ENCODE measurements at regions not wholly inside any gene's neighbourhood (a gene's known extent, or its start where the extent isn't known, plus 50 kb on each side); places are given as distances from the start of the nearest gene placed in this dataset.

DNA sequence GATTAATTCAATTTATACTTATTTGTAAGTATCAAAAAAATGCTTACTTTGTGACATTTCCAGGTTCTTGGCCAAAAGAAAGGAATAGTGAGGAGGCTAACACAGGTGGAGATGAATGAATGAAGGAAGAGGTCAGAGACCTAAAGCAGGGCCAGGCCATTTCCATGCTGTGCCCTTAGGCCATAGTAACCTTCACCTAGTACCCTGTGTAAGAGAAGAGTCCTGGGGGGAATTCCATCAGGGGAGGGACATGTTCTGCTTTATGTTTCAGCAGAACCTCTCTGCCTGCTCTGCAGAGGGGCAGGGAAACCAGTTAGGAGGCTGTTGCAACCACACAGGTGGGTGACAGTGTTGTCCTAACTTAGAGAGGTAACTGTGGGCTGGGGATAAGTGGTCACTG is 204.2 kb upstream of the CDH20 start:
- no peak for DNase-seq (ENCODE audit: low read depth in 6 of 9, low spot score in 9 of 9)
- Histone ChIP-seq H3K4me3 (ENCODE audit: low read length in 2 of 2) (no peak overlapping the region), H3K36me3 (ENCODE audit: control insufficient read depth in 2 of 2, insufficient read depth in 2 of 2, low read length in 1 of 2) (no peaks in the 10 kb centered on the region), H3K4me1 (ENCODE audit: control insufficient read depth in 2 of 2, insufficient read depth in 2 of 2, low read length in 2 of 2) (no peaks in the 10 kb centered on the region), H3K27me3 (ENCODE audit: control insufficient read depth in 2 of 2, insufficient read depth in 1 of 2, low read length in 1 of 2) (no peaks in the 10 kb centered on the region), H3K27ac (ENCODE audit: low read depth in 1 of 2, low read length in 1 of 2) (no peak overlapping the region), H3K9me3 (ENCODE audit: control insufficient read depth in 2 of 2, insufficient read depth in 1 of 2, low read length in 1 of 2) (no peaks in the 10 kb centered on the region)

- no peaks in the 10 kb centered on the region for H3K36me3 ChIP-seq (ENCODE audit: control insufficient read depth in 2 of 2, insufficient read depth in 2 of 2, low read length in 1 of 2)
- H3K4me3 ChIP-seq (ENCODE audit: low read length in 2 of 2) = no peak overlapping the region
- no peaks in the 10 kb centered on the region for H3K4me1 ChIP-seq (ENCODE audit: control insufficient read depth in 2 of 2, insufficient read depth in 2 of 2, low read length in 2 of 2)
- no peak overlapping the region for H3K27ac ChIP-seq (ENCODE audit: low read depth in 1 of 2, low read length in 1 of 2)
- no peak for DNase-seq (ENCODE audit: low read depth in 6 of 9, low spot score in 9 of 9)
- WGBS = 95% methylated on average over 2 of the region's 2 CpGs
- no peaks in the 10 kb centered on the region for H3K9me3 ChIP-seq (ENCODE audit: control insufficient read depth in 2 of 2, insufficient read depth in 1 of 2, low read length in 1 of 2)
- no peaks in the 10 kb centered on the region for H3K27me3 ChIP-seq (ENCODE audit: control insufficient read depth in 2 of 2, insufficient read depth in 1 of 2, low read length in 1 of 2)
Measured at GRCh38 chr18:61132031-61132430, 201.2 kb upstream of the CDH20 start.

DNA sequence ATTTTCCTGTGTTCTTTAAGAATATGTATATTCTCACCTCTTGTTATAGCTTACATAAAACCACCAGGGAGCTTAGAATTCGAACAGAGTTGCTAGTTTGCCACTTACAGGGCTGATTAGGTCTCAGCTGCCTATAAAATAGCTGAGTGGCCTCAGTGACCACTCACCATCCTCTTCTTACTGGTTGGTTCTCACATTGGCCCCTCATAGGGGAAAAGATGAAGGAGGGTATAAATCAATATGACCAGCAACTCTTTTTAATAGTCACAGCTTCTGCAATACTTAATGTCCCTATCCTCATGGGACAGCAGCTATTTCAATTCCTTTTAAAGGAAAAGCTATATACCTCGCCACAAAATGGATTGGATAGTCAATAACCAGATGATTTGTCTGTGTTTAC is 199.4 kb upstream of the CDH20 start:
- no peaks in the 10 kb centered on the region for H3K27me3 ChIP-seq (ENCODE audit: control insufficient read depth in 2 of 2, insufficient read depth in 1 of 2, low read length in 1 of 2)
- H3K36me3 ChIP-seq (ENCODE audit: control insufficient read depth in 2 of 2, insufficient read depth in 2 of 2, low read length in 1 of 2) = no peaks in the 10 kb centered on the region
- WGBS = 62% methylated on average over 2 of the region's 2 CpGs
- no peaks in the 10 kb centered on the region for H3K4me1 ChIP-seq (ENCODE audit: control insufficient read depth in 2 of 2, insufficient read depth in 2 of 2, low read length in 2 of 2)
- no peaks in the 10 kb centered on the region for H3K9me3 ChIP-seq (ENCODE audit: control insufficient read depth in 2 of 2, insufficient read depth in 1 of 2, low read length in 1 of 2)
- DNase-seq (ENCODE audit: low read depth in 6 of 9, low spot score in 9 of 9) = no peak
- H3K27ac ChIP-seq (ENCODE audit: low read depth in 1 of 2, low read length in 1 of 2) = no peak overlapping the region
- H3K4me3 ChIP-seq (ENCODE audit: low read length in 2 of 2) = no peak overlapping the region

GRCh38 chr18:61136711-61137251 is 196.4 kb upstream of the CDH20 start:
- H3K27ac ChIP-seq (ENCODE audit: low read depth in 1 of 2, low read length in 1 of 2) = no peak overlapping the region
- no peaks in the 10 kb centered on the region for H3K27me3 ChIP-seq (ENCODE audit: control insufficient read depth in 2 of 2, insufficient read depth in 1 of 2, low read length in 1 of 2)
- DNase-seq (ENCODE audit: low read depth in 6 of 9, low spot score in 9 of 9) = no peak
- H3K4me3 ChIP-seq (ENCODE audit: low read length in 2 of 2) = no peak overlapping the region
- H3K36me3 ChIP-seq (ENCODE audit: control insufficient read depth in 2 of 2, insufficient read depth in 2 of 2, low read length in 1 of 2) = no peaks in the 10 kb centered on the region
- H3K4me1 ChIP-seq (ENCODE audit: control insufficient read depth in 2 of 2, insufficient read depth in 2 of 2, low read length in 2 of 2) = no peaks in the 10 kb centered on the region
- H3K9me3 ChIP-seq (ENCODE audit: control insufficient read depth in 2 of 2, insufficient read depth in 1 of 2, low read length in 1 of 2) = no peaks in the 10 kb centered on the region
- WGBS = 79% methylated on average over 2 of the region's 2 CpGs

DNA sequence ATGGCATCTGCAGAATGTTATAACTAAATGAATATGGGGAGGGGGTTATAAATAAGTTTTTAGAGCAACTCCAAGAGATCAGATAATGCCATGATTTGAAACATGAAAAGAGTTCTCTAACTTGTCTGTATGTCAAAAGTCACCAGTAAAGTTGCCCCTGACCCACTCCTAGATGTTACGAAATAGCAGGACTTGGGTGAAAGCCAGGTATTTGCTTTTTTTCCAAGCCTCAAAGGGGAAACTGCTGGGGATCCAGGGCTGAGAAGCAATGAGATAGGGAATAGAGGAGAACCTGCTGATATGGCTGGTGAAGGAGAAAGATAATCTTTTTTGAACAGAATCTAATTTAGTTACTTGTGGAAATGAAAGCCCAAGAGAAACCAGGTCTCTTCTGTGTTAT is 191.5 kb upstream of the CDH20 start:
- Histone ChIP-seq H3K4me3 (ENCODE audit: low read length in 2 of 2) (no peak overlapping the region), H3K27me3 (ENCODE audit: control insufficient read depth in 2 of 2, insufficient read depth in 1 of 2, low read length in 1 of 2) (no peaks in the 10 kb centered on the region), H3K9me3 (ENCODE audit: control insufficient read depth in 2 of 2, insufficient read depth in 1 of 2, low read length in 1 of 2) (no peaks in the 10 kb centered on the region), H3K27ac (ENCODE audit: low read depth in 1 of 2, low read length in 1 of 2) (no peak overlapping the region), H3K36me3 (ENCODE audit: control insufficient read depth in 2 of 2, insufficient read depth in 2 of 2, low read length in 1 of 2) (no peaks in the 10 kb centered on the region), H3K4me1 (ENCODE audit: control insufficient read depth in 2 of 2, insufficient read depth in 2 of 2, low read length in 2 of 2) (no peaks in the 10 kb centered on the region)
- WGBS = 87% methylated on average over 1 of the region's 1 CpG
- no peak for DNase-seq (ENCODE audit: low read depth in 6 of 9, low spot score in 9 of 9)

DNA sequence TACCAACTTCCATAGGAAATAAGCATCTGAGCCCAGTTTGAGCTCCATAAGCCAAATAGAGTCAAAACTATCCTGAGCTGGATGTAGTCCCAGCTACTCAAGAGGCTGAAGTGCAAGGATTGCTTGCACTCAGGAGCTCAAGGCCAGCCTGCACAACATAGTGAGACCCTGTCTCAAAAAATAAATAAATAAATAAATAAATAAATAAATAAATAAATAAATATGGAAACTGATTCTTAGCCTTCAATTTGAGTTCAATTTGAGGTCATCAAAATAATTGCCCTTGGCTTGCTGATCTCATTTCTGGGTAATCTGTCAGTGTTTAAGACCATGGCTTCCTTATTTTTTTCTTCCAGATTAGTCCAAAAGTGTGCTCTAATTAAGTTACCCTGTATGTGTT is 184.9 kb upstream of the CDH20 start:
- Histone ChIP-seq H3K36me3 (ENCODE audit: control insufficient read depth in 2 of 2, insufficient read depth in 2 of 2, low read length in 1 of 2) (no peaks in the 10 kb centered on the region), H3K9me3 (ENCODE audit: control insufficient read depth in 2 of 2, insufficient read depth in 1 of 2, low read length in 1 of 2) (no peaks in the 10 kb centered on the region), H3K27me3 (ENCODE audit: control insufficient read depth in 2 of 2, insufficient read depth in 1 of 2, low read length in 1 of 2) (no peaks in the 10 kb centered on the region), H3K4me3 (ENCODE audit: low read length in 2 of 2) (no peak overlapping the region), H3K27ac (ENCODE audit: low read depth in 1 of 2, low read length in 1 of 2) (no peak overlapping the region), H3K4me1 (ENCODE audit: control insufficient read depth in 2 of 2, insufficient read depth in 2 of 2, low read length in 2 of 2) (no peaks in the 10 kb centered on the region)
- DNase-seq (ENCODE audit: low read depth in 6 of 9, low spot score in 9 of 9) = no peak

GRCh38 chr18:61149786-61150185 is 183.4 kb upstream of the CDH20 start:
- no peak overlapping the region for H3K4me3 ChIP-seq (ENCODE audit: low read length in 2 of 2)
- H3K27me3 ChIP-seq (ENCODE audit: control insufficient read depth in 2 of 2, insufficient read depth in 1 of 2, low read length in 1 of 2) = no peaks in the 10 kb centered on the region
- H3K27ac ChIP-seq (ENCODE audit: low read depth in 1 of 2, low read length in 1 of 2) = no peak overlapping the region
- H3K4me1 ChIP-seq (ENCODE audit: control insufficient read depth in 2 of 2, insufficient read depth in 2 of 2, low read length in 2 of 2) = no peaks in the 10 kb centered on the region
- WGBS = 95% methylated on average over 5 of the region's 5 CpGs
- H3K9me3 ChIP-seq (ENCODE audit: control insufficient read depth in 2 of 2, insufficient read depth in 1 of 2, low read length in 1 of 2) = no peaks in the 10 kb centered on the region
- no peak for DNase-seq (ENCODE audit: low read depth in 6 of 9, low spot score in 9 of 9)
- H3K36me3 ChIP-seq (ENCODE audit: control insufficient read depth in 2 of 2, insufficient read depth in 2 of 2, low read length in 1 of 2) = no peaks in the 10 kb centered on the region

GRCh38 chr18:61153571-61153970 is 179.7 kb upstream of the CDH20 start:
- Histone ChIP-seq H3K4me3 (ENCODE audit: low read length in 2 of 2) (no peak overlapping the region), H3K9me3 (ENCODE audit: control insufficient read depth in 2 of 2, insufficient read depth in 1 of 2, low read length in 1 of 2) (no peaks in the 10 kb centered on the region), H3K27me3 (ENCODE audit: control insufficient read depth in 2 of 2, insufficient read depth in 1 of 2, low read length in 1 of 2) (no peaks in the 10 kb centered on the region), H3K36me3 (ENCODE audit: control insufficient read depth in 2 of 2, insufficient read depth in 2 of 2, low read length in 1 of 2) (no peaks in the 10 kb centered on the region), H3K27ac (ENCODE audit: low read depth in 1 of 2, low read length in 1 of 2) (no peak overlapping the region), H3K4me1 (ENCODE audit: control insufficient read depth in 2 of 2, insufficient read depth in 2 of 2, low read length in 2 of 2) (no peaks in the 10 kb centered on the region)
- WGBS = 92% methylated on average over 3 of the region's 3 CpGs
- DNase-seq (ENCODE audit: low read depth in 6 of 9, low spot score in 9 of 9) = no peak

DNA sequence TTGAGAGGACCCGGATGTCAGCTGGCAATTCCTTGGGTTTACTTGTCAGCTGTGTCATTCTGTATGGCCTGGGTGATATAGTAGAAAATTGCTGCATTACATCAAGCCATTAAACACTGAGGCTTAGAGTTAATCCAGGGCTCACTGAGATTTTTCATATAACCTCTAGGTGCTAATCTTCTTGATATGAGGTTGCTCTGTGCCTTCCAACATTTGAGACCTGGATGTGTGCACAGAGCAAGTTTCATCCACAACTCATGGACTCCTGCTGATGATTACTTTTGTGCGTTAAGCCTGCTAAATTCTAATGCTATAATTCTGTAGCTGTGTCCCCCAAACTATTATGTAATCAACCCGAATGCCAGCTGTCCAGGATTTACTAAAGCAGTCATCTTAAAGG is 178.4 kb upstream of the CDH20 start:
- Histone ChIP-seq H3K4me1 (ENCODE audit: control insufficient read depth in 2 of 2, insufficient read depth in 2 of 2, low read length in 2 of 2) (no peaks in the 10 kb centered on the region), H3K27me3 (ENCODE audit: control insufficient read depth in 2 of 2, insufficient read depth in 1 of 2, low read length in 1 of 2) (no peaks in the 10 kb centered on the region), H3K27ac (ENCODE audit: low read depth in 1 of 2, low read length in 1 of 2) (no peak overlapping the region), H3K9me3 (ENCODE audit: control insufficient read depth in 2 of 2, insufficient read depth in 1 of 2, low read length in 1 of 2) (no peaks in the 10 kb centered on the region), H3K4me3 (ENCODE audit: low read length in 2 of 2) (no peak overlapping the region), H3K36me3 (ENCODE audit: control insufficient read depth in 2 of 2, insufficient read depth in 2 of 2, low read length in 1 of 2) (no peaks in the 10 kb centered on the region)
- 90% methylated on average over 3 of the region's 3 CpGs for WGBS
- no peak for DNase-seq (ENCODE audit: low read depth in 6 of 9, low spot score in 9 of 9)

GRCh38 chr18:61155586-61155985 is 177.6 kb upstream of the CDH20 start:
- no peaks in the 10 kb centered on the region for H3K36me3 ChIP-seq (ENCODE audit: control insufficient read depth in 2 of 2, insufficient read depth in 2 of 2, low read length in 1 of 2)
- no peak overlapping the region for H3K4me3 ChIP-seq (ENCODE audit: low read length in 2 of 2)
- no peaks in the 10 kb centered on the region for H3K4me1 ChIP-seq (ENCODE audit: control insufficient read depth in 2 of 2, insufficient read depth in 2 of 2, low read length in 2 of 2)
- 93% methylated on average over 3 of the region's 3 CpGs for WGBS
- no peak for DNase-seq (ENCODE audit: low read depth in 6 of 9, low spot score in 9 of 9)
- no peaks in the 10 kb centered on the region for H3K27me3 ChIP-seq (ENCODE audit: control insufficient read depth in 2 of 2, insufficient read depth in 1 of 2, low read length in 1 of 2)
- H3K27ac ChIP-seq (ENCODE audit: low read depth in 1 of 2, low read length in 1 of 2) = no peak overlapping the region
- H3K9me3 ChIP-seq (ENCODE audit: control insufficient read depth in 2 of 2, insufficient read depth in 1 of 2, low read length in 1 of 2) = no peaks in the 10 kb centered on the region
